GM23338 (cell line): ENCODE measurements at regions not wholly inside any gene's neighbourhood (a gene's known extent, or its start where the extent isn't known, plus 50 kb on each side); places are given as distances from the start of the nearest gene placed in this dataset.

Source experiments
- ATAC-seq: fragments of 200-7000 bp; cut with Tn5 transposase; 3 replicates; pipeline ENCODE4 v1.9.1; 2020
- DNase-seq: peaks from one replicate; pipeline ENCODE4 v3.0.0-alpha.2; 2015; ENCODE audit warnings: low spot score
- H2AFZ ChIP-seq: fragments of 200-600 bp; sonication (generic); 2 replicates; pipeline ENCODE4 v1.8.0; 2016; ENCODE audit warnings: antibody characterized with exemption, mild to moderate bottlenecking, moderate library complexity
- H3F3A ChIP-seq: fragments of 200-600 bp; sonication (generic); replicated peaks from 2 replicates; pipeline ENCODE4 v1.8.0; 2017; ENCODE audit warnings: antibody characterized with exemption, mixed run types, low read depth
- H3K27ac ChIP-seq: fragments of 200-600 bp; sonication (generic); 2 replicates; pipeline ENCODE4 v1.6.1; 2016; ENCODE audit warnings: low read depth
- H3K27me3 ChIP-seq: fragments of 200-600 bp; sonication (generic); 2 replicates; pipeline ENCODE4 v1.8.0; 2016; ENCODE audit warnings: mild to moderate bottlenecking, mixed run types, moderate library complexity; ENCODE audit not compliant: insufficient read depth
- H3K36me3 ChIP-seq: fragments of 200-600 bp; sonication (generic); 2 replicates; pipeline ENCODE4 v1.8.0; 2016; ENCODE audit warnings: mild to moderate bottlenecking; ENCODE audit not compliant: insufficient read depth
- H3K4me1 ChIP-seq: fragments of 200-600 bp; sonication (generic); 2 replicates; pipeline ENCODE4 v1.8.0; 2016; ENCODE audit warnings: mild to moderate bottlenecking, moderate library complexity; ENCODE audit not compliant: insufficient read depth
- H3K4me2 ChIP-seq: fragments of 200-600 bp; sonication (generic); 2 replicates; pipeline ENCODE4 v1.7.1; 2017; ENCODE audit warnings: mixed run types
- H3K4me3 ChIP-seq: fragments of 200-600 bp; sonication (generic); 2 replicates; pipeline ENCODE4 v1.6.1; 2016; ENCODE audit warnings: mixed run types
- H3K79me2 ChIP-seq: fragments of 200-600 bp; sonication (generic); replicated peaks from 2 replicates; pipeline ENCODE4 v1.8.0; 2017; ENCODE audit warnings: mild to moderate bottlenecking; ENCODE audit not compliant: insufficient read depth
- H3K9me2 ChIP-seq: fragments of 200-600 bp; sonication (generic); 2 replicates; pipeline ENCODE4 v1.8.0; 2017; ENCODE audit not compliant: insufficient read depth
- H4K20me1 ChIP-seq: fragments of 200-600 bp; sonication (generic); replicated peaks from 2 replicates; pipeline ENCODE4 v1.8.0; 2017; ENCODE audit warnings: mild to moderate bottlenecking; ENCODE audit not compliant: insufficient read depth
- H3K27ac Mint-ChIP-seq: 2 replicates; pipeline ENCODE4 v1.8.0; 2020; ENCODE audit warnings: inconsistent platforms, mild to moderate bottlenecking, moderate library complexity, mixed read lengths
- H3K27me3 Mint-ChIP-seq: 3 replicates; pipeline ENCODE4 v1.8.0; 2022; ENCODE audit warnings: low read depth, mild to moderate bottlenecking, moderate library complexity, mixed read lengths, inconsistent platforms; ENCODE audit not compliant: insufficient read depth, poor library complexity
- H3K36me3 Mint-ChIP-seq: 3 replicates; pipeline ENCODE4 v1.8.0; 2021; ENCODE audit warnings: low read depth, mild to moderate bottlenecking, inconsistent platforms, moderate library complexity, mixed read lengths
- H3K4me1 Mint-ChIP-seq: 3 replicates; pipeline ENCODE4 v1.8.0; 2020; ENCODE audit warnings: mild to moderate bottlenecking, inconsistent platforms, mixed read lengths
- H3K4me3 Mint-ChIP-seq: 3 replicates; pipeline ENCODE4 v1.8.0; 2021; ENCODE audit warnings: moderate library complexity, mild to moderate bottlenecking, inconsistent platforms, mixed read lengths
- H3K9me3 Mint-ChIP-seq: 3 replicates; pipeline ENCODE4 v1.8.0; 2020; ENCODE audit warnings: moderate library complexity, mild to moderate bottlenecking, inconsistent platforms, mixed read lengths
- CREB1 ChIP-seq: fragments of 250-450 bp; sonication (Bioruptor Pico); IDR thresholded peaks from 2 replicates; pipeline ENCODE4 v1.5.0; 2020; ENCODE audit warnings: low read depth, mild to moderate bottlenecking, moderate library complexity
- EZH2 ChIP-seq: fragments of 200-600 bp; sonication (generic); IDR thresholded peaks from one replicate; pipeline ENCODE4 v1.8.0; 2017; ENCODE audit warnings: antibody characterized with exemption, mild to moderate bottlenecking, low read depth; ENCODE audit not compliant: unreplicated experiment
- EZH2phosphoT487 ChIP-seq: fragments of 200-600 bp; sonication (generic); IDR thresholded peaks from one replicate; pipeline ENCODE4 v1.8.1; 2018; ENCODE audit warnings: antibody characterized with exemption; ENCODE audit not compliant: unreplicated experiment
- JUNB ChIP-seq: IDR thresholded peaks from one replicate; pipeline ENCODE4 v1.6.1; 2016; ENCODE audit warnings: antibody characterized with exemption; ENCODE audit not compliant: unreplicated experiment
- NANOG ChIP-seq: IDR thresholded peaks from 2 replicates; pipeline ENCODE4 v1.6.1; 2016; ENCODE audit warnings: antibody characterized with exemption, borderline replicate concordance
- POLR2AphosphoS5 ChIP-seq: IDR thresholded peaks from 2 replicates; pipeline ENCODE4 v1.6.1; 2016; ENCODE audit warnings: antibody characterized with exemption, low read depth
- STAT1 ChIP-seq: IDR thresholded peaks from one replicate; pipeline ENCODE4 v1.6.1; 2016; ENCODE audit warnings: antibody characterized with exemption; ENCODE audit not compliant: unreplicated experiment
- ZNF114 ChIP-seq: fragments of 250-450 bp; sonication (Bioruptor Pico); IDR thresholded peaks from 2 replicates; pipeline ENCODE4 v1.5.0; 2020; ENCODE audit warnings: mild to moderate bottlenecking, moderate library complexity
- ZNF331 ChIP-seq: fragments of 250-450 bp; sonication (Bioruptor Pico); IDR thresholded peaks from 2 replicates; pipeline ENCODE4 v1.5.0; 2020; ENCODE audit warnings: low read depth, mild to moderate bottlenecking, moderate library complexity
- TF ChIP-seq, protein P1 (sequence below): fragments of 250-450 bp; sonication (Bioruptor Pico); IDR thresholded peaks from 2 replicates; pipeline ENCODE4 v1.5.0; 2020; ENCODE audit warnings: mild to moderate bottlenecking, moderate library complexity
- TF ChIP-seq, protein P2 (sequence below), 2 experiments: fragments of 200-600 bp in 1 of 2; sonication (generic) in 1 of 2; conservative IDR thresholded peaks; 2 replicates each; pipeline versions ENCODE4 v1.5.1 to v1.6.1; 2016 to 2017; ENCODE audit warnings: antibody characterized with exemption in 2 of 2, low read depth in 2 of 2, mild to moderate bottlenecking in 2 of 2, moderate library complexity in 1 of 2
- TF ChIP-seq, protein P3 (sequence below): IDR thresholded peaks from one replicate; pipeline ENCODE4 v1.6.1; 2018; ENCODE audit warnings: antibody characterized with exemption; ENCODE audit not compliant: unreplicated experiment
- TF ChIP-seq, protein P4 (sequence below): IDR thresholded peaks from 2 replicates; pipeline ENCODE4 v1.6.1; 2016; ENCODE audit warnings: antibody characterized with exemption

DNA sequence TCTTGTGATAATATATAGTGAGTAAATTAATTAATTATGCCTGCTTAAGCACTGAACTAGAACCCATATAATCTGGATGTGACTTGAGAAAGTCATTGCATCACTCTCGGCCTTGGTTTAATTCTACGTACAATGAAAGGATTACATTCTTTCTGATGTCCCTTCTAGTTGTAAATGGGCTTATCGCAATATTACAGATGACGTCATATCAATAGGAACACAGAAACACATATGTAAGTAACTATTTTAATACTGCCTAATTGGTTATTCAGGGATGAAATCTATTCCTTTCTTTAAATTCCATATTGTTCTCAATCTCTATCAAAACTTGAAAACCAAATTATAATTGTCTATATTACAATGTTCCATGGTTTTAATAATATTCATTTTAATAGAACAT is 504.6 kb downstream of the PRR32 start:
- Histone ChIP-seq H4K20me1 (no peaks in the 10 kb centered on the region), H3K9me2 (no peaks in the 10 kb centered on the region), H3K27ac (no peak overlapping the region), H3K4me2 (no peak overlapping the region), H3K4me3 (no peak overlapping the region), H3K27me3 (no peaks in the 10 kb centered on the region), H3F3A (no peaks in the 10 kb centered on the region), H2AFZ (no peak overlapping the region), H3K79me2 (no peaks in the 10 kb centered on the region), H3K36me3 (no peaks in the 10 kb centered on the region), H3K4me1 (no peaks in the 10 kb centered on the region)
- TF ChIP-seq ZNF114 (CRISPR knock-in tag) (no peak), NANOG (no peak), EZH2 (no peak), CREB1 (CRISPR knock-in tag) (no peak), JUNB (no peak), POLR2AphosphoS5 (no peak), STAT1 (no peak), EZH2phosphoT487 (no peak), ZNF331 (no peak)
- TF ChIP-seq, protein P1, sequence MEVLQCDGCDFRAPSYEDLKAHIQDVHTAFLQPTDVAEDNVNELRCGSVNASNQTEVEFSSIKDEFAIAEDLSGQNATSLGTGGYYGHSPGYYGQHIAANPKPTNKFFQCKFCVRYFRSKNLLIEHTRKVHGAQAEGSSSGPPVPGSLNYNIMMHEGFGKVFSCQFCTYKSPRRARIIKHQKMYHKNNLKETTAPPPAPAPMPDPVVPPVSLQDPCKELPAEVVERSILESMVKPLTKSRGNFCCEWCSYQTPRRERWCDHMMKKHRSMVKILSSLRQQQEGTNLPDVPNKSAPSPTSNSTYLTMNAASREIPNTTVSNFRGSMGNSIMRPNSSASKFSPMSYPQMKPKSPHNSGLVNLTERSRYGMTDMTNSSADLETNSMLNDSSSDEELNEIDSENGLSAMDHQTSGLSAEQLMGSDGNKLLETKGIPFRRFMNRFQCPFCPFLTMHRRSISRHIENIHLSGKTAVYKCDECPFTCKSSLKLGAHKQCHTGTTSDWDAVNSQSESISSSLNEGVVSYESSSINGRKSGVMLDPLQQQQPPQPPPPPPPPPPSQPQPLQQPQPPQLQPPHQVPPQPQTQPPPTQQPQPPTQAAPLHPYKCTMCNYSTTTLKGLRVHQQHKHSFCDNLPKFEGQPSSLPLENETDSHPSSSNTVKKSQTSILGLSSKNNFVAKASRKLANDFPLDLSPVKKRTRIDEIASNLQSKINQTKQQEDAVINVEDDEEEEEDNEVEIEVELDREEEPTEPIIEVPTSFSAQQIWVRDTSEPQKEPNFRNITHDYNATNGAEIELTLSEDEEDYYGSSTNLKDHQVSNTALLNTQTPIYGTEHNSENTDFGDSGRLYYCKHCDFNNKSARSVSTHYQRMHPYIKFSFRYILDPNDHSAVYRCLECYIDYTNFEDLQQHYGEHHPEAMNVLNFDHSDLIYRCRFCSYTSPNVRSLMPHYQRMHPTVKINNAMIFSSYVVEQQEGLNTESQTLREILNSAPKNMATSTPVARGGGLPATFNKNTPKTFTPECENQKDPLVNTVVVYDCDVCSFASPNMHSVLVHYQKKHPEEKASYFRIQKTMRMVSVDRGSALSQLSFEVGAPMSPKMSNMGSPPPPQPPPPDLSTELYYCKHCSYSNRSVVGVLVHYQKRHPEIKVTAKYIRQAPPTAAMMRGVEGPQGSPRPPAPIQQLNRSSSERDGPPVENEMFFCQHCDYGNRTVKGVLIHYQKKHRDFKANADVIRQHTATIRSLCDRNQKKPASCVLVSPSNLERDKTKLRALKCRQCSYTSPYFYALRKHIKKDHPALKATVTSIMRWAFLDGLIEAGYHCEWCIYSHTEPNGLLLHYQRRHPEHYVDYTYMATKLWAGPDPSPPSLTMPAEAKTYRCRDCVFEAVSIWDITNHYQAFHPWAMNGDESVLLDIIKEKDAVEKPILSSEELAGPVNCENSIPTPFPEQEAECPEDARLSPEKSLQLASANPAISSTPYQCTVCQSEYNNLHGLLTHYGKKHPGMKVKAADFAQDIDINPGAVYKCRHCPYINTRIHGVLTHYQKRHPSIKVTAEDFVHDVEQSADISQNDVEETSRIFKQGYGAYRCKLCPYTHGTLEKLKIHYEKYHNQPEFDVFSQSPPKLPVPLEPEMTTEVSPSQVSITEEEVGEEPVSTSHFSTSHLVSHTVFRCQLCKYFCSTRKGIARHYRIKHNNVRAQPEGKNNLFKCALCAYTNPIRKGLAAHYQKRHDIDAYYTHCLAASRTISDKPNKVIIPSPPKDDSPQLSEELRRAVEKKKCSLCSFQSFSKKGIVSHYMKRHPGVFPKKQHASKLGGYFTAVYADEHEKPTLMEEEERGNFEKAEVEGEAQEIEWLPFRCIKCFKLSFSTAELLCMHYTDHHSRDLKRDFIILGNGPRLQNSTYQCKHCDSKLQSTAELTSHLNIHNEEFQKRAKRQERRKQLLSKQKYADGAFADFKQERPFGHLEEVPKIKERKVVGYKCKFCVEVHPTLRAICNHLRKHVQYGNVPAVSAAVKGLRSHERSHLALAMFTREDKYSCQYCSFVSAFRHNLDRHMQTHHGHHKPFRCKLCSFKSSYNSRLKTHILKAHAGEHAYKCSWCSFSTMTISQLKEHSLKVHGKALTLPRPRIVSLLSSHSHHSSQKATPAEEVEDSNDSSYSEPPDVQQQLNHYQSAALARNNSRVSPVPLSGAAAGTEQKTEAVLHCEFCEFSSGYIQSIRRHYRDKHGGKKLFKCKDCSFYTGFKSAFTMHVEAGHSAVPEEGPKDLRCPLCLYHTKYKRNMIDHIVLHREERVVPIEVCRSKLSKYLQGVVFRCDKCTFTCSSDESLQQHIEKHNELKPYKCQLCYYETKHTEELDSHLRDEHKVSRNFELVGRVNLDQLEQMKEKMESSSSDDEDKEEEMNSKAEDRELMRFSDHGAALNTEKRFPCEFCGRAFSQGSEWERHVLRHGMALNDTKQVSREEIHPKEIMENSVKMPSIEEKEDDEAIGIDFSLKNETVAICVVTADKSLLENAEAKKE (CRISPR knock-in tag) = no peak
- TF ChIP-seq, protein P2, sequence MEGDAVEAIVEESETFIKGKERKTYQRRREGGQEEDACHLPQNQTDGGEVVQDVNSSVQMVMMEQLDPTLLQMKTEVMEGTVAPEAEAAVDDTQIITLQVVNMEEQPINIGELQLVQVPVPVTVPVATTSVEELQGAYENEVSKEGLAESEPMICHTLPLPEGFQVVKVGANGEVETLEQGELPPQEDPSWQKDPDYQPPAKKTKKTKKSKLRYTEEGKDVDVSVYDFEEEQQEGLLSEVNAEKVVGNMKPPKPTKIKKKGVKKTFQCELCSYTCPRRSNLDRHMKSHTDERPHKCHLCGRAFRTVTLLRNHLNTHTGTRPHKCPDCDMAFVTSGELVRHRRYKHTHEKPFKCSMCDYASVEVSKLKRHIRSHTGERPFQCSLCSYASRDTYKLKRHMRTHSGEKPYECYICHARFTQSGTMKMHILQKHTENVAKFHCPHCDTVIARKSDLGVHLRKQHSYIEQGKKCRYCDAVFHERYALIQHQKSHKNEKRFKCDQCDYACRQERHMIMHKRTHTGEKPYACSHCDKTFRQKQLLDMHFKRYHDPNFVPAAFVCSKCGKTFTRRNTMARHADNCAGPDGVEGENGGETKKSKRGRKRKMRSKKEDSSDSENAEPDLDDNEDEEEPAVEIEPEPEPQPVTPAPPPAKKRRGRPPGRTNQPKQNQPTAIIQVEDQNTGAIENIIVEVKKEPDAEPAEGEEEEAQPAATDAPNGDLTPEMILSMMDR (conservative IDR thresholded peaks at IDR 0.05; ENCODE audit: low read depth in 2 of 2) = no peak
- TF ChIP-seq, protein P3, sequence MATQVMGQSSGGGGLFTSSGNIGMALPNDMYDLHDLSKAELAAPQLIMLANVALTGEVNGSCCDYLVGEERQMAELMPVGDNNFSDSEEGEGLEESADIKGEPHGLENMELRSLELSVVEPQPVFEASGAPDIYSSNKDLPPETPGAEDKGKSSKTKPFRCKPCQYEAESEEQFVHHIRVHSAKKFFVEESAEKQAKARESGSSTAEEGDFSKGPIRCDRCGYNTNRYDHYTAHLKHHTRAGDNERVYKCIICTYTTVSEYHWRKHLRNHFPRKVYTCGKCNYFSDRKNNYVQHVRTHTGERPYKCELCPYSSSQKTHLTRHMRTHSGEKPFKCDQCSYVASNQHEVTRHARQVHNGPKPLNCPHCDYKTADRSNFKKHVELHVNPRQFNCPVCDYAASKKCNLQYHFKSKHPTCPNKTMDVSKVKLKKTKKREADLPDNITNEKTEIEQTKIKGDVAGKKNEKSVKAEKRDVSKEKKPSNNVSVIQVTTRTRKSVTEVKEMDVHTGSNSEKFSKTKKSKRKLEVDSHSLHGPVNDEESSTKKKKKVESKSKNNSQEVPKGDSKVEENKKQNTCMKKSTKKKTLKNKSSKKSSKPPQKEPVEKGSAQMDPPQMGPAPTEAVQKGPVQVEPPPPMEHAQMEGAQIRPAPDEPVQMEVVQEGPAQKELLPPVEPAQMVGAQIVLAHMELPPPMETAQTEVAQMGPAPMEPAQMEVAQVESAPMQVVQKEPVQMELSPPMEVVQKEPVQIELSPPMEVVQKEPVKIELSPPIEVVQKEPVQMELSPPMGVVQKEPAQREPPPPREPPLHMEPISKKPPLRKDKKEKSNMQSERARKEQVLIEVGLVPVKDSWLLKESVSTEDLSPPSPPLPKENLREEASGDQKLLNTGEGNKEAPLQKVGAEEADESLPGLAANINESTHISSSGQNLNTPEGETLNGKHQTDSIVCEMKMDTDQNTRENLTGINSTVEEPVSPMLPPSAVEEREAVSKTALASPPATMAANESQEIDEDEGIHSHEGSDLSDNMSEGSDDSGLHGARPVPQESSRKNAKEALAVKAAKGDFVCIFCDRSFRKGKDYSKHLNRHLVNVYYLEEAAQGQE = no peak
- TF ChIP-seq, protein P4, sequence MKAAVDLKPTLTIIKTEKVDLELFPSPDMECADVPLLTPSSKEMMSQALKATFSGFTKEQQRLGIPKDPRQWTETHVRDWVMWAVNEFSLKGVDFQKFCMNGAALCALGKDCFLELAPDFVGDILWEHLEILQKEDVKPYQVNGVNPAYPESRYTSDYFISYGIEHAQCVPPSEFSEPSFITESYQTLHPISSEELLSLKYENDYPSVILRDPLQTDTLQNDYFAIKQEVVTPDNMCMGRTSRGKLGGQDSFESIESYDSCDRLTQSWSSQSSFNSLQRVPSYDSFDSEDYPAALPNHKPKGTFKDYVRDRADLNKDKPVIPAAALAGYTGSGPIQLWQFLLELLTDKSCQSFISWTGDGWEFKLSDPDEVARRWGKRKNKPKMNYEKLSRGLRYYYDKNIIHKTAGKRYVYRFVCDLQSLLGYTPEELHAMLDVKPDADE = no peak
- H3K27ac Mint-ChIP-seq = no peak overlapping the region
- H3K4me1 Mint-ChIP-seq = no peaks in the 10 kb centered on the region
- no peaks in the 10 kb centered on the region for H3K9me3 Mint-ChIP-seq
- H3K4me3 Mint-ChIP-seq = no peak overlapping the region
- ATAC-seq (no peak), DNase-seq (no peak)
- H3K27me3 Mint-ChIP-seq = peaks cover under 1% of the 10 kb centered on the region
- H3K36me3 Mint-ChIP-seq = no peaks in the 10 kb centered on the region
